ENCODE measurements at regions not wholly inside any gene's neighbourhood (a gene's known extent, or its start where the extent isn't known, plus 50 kb on each side); places are given as distances from the start of the nearest gene placed in this dataset.
"Not testable (repeated sequence)": the region's sequence is repeated elsewhere in the genome, so short reads cannot be mapped to it uniquely, and the experiment has no call there.

GRCh38 chr7:94311515-94311914 lies 83.2 kb upstream of the COL1A2 start:
- Histone ChIP-seq H3K36me3 (replicated peaks; ENCODE audit: insufficient read depth, low read depth) (no peaks in the 10 kb centered on the region), H3K27ac (no peak overlapping the region), H2AFZ (no peak overlapping the region), H3K27me3 (no peaks in the 10 kb centered on the region), H3K79me2 (no peaks in the 10 kb centered on the region), H3K4me3 (no peak overlapping the region), H4K20me1 (ENCODE audit: insufficient read depth, poor library complexity, severe bottlenecking) (no peaks in the 10 kb centered on the region), H3K4me2 (no peak overlapping the region), H3K9me2 (replicated peaks; ENCODE audit: insufficient read depth) (no peaks in the 10 kb centered on the region), H3K4me1 (ENCODE audit: insufficient read depth) (peaks cover 11% of the 10 kb centered on the region), H3K9me3 (ENCODE audit: low read depth) (no peaks in the 10 kb centered on the region)
- 90% methylated on average over 6 of the region's 6 CpGs for WGBS (ENCODE audit: low lambda C conversion rate, missing lambda C conversion rate)
- TF ChIP-seq EZH2 (IDR thresholded peaks at IDR 0.05; ENCODE audit: borderline replicate concordance) (no peak), CTCF (IDR thresholded peaks at IDR 0.05; ENCODE audit: poor library complexity) (no peak), EZH2phosphoT487 (IDR thresholded peaks at IDR 0.05; ENCODE audit: low read depth, severe bottlenecking, unreplicated experiment) (no peak)
- DNase-seq (ENCODE audit: low spot score), result no peak

GRCh38 chr7:94313926-94314325 lies 80.8 kb upstream of the COL1A2 start:
- Histone ChIP-seq H3K79me2 (no peaks in the 10 kb centered on the region), H3K4me2 (no peak overlapping the region), H3K27me3 (no peaks in the 10 kb centered on the region), H4K20me1 (ENCODE audit: insufficient read depth, poor library complexity, severe bottlenecking) (no peaks in the 10 kb centered on the region), H3K36me3 (replicated peaks; ENCODE audit: insufficient read depth, low read depth) (no peaks in the 10 kb centered on the region), H3K4me3 (no peak overlapping the region), H3K27ac (peak overlapping the region; percentile 6), H3K9me2 (replicated peaks; ENCODE audit: insufficient read depth) (no peaks in the 10 kb centered on the region), H3K9me3 (ENCODE audit: low read depth) (no peaks in the 10 kb centered on the region), H2AFZ (no peak overlapping the region), H3K4me1 (ENCODE audit: insufficient read depth) (peaks cover 11% of the 10 kb centered on the region)
- WGBS (ENCODE audit: low lambda C conversion rate, missing lambda C conversion rate), result 83% methylated on average over 2 of the region's 2 CpGs
- TF ChIP-seq EZH2phosphoT487 (IDR thresholded peaks at IDR 0.05; ENCODE audit: low read depth, severe bottlenecking, unreplicated experiment), result no peak
- no peak for TF ChIP-seq EZH2 (IDR thresholded peaks at IDR 0.05; ENCODE audit: borderline replicate concordance)
- no peak for TF ChIP-seq CTCF (IDR thresholded peaks at IDR 0.05; ENCODE audit: poor library complexity)
- no peak for DNase-seq (ENCODE audit: low spot score)

- Histone ChIP-seq H2AFZ (peak overlapping the region; percentile 11), H3K27ac (peak overlapping the region; percentile 6), H3K4me1 (ENCODE audit: insufficient read depth) (peaks cover 11% of the 10 kb centered on the region), H3K9me2 (replicated peaks; ENCODE audit: insufficient read depth) (no peaks in the 10 kb centered on the region), H3K36me3 (replicated peaks; ENCODE audit: insufficient read depth, low read depth) (no peaks in the 10 kb centered on the region), H3K9me3 (ENCODE audit: low read depth) (no peaks in the 10 kb centered on the region), H3K27me3 (no peaks in the 10 kb centered on the region), H4K20me1 (ENCODE audit: insufficient read depth, poor library complexity, severe bottlenecking) (no peaks in the 10 kb centered on the region), H3K4me3 (no peak overlapping the region), H3K79me2 (no peaks in the 10 kb centered on the region), H3K4me2 (no peak overlapping the region)
- no peak for DNase-seq (ENCODE audit: low spot score)
- TF ChIP-seq EZH2 (IDR thresholded peaks at IDR 0.05; ENCODE audit: borderline replicate concordance) (no peak), EZH2phosphoT487 (IDR thresholded peaks at IDR 0.05; ENCODE audit: low read depth, severe bottlenecking, unreplicated experiment) (no peak), CTCF (IDR thresholded peaks at IDR 0.05; ENCODE audit: poor library complexity) (no peak)
- WGBS (ENCODE audit: low lambda C conversion rate, missing lambda C conversion rate), result 57% methylated on average over 5 of the region's 5 CpGs
These were observed 80.0 kb upstream of the COL1A2 start for GRCh38 chr7:94314413-94315410.

GRCh38 chr7:94321138-94321537 lies 73.6 kb upstream of the COL1A2 start:
- not testable (repeated sequence) for H4K20me1 ChIP-seq (ENCODE audit: insufficient read depth, poor library complexity, severe bottlenecking); H3K4me2 ChIP-seq; H3K9me3 ChIP-seq (ENCODE audit: low read depth); H3K79me2 ChIP-seq; H3K4me1 ChIP-seq (ENCODE audit: insufficient read depth); H3K27me3 ChIP-seq; H2AFZ ChIP-seq; DNase-seq (ENCODE audit: low spot score); H3K9me2 ChIP-seq (replicated peaks; ENCODE audit: insufficient read depth); H3K4me3 ChIP-seq; H3K27ac ChIP-seq; H3K36me3 ChIP-seq (replicated peaks; ENCODE audit: insufficient read depth, low read depth)
- WGBS (ENCODE audit: low lambda C conversion rate, missing lambda C conversion rate), result 100% methylated on average over 1 of the region's 1 CpG

Measured in hepatocyte (in vitro differentiated cells).